ENCODE measurements at regions not wholly inside any gene's neighbourhood (a gene's known extent, or its start where the extent isn't known, plus 50 kb on each side); places are given as distances from the start of the nearest gene placed in this dataset.

GRCh38 chr1:5238351-5239130 is 584.1 kb downstream of the AJAP1 start:
- no peak for DNase-seq (ENCODE audit: low read depth)
- TF ChIP-seq, protein P1, sequence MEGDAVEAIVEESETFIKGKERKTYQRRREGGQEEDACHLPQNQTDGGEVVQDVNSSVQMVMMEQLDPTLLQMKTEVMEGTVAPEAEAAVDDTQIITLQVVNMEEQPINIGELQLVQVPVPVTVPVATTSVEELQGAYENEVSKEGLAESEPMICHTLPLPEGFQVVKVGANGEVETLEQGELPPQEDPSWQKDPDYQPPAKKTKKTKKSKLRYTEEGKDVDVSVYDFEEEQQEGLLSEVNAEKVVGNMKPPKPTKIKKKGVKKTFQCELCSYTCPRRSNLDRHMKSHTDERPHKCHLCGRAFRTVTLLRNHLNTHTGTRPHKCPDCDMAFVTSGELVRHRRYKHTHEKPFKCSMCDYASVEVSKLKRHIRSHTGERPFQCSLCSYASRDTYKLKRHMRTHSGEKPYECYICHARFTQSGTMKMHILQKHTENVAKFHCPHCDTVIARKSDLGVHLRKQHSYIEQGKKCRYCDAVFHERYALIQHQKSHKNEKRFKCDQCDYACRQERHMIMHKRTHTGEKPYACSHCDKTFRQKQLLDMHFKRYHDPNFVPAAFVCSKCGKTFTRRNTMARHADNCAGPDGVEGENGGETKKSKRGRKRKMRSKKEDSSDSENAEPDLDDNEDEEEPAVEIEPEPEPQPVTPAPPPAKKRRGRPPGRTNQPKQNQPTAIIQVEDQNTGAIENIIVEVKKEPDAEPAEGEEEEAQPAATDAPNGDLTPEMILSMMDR (IDR thresholded peaks at IDR 0.05; ENCODE audit: low read length, missing control alignments): no peak
- no peak overlapping the region for H3K4me3 ChIP-seq (replicated peaks; ENCODE audit: low read depth, low read length)

- DNase-seq (ENCODE audit: low read depth): no peak
- H3K4me3 ChIP-seq (replicated peaks; ENCODE audit: low read depth, low read length): no peak overlapping the region
- TF ChIP-seq, protein P1 (IDR thresholded peaks at IDR 0.05; ENCODE audit: low read length, missing control alignments): no peak
Observed at GRCh38 chr1:5235355-5235899, 581.0 kb downstream of the AJAP1 start.

DNA sequence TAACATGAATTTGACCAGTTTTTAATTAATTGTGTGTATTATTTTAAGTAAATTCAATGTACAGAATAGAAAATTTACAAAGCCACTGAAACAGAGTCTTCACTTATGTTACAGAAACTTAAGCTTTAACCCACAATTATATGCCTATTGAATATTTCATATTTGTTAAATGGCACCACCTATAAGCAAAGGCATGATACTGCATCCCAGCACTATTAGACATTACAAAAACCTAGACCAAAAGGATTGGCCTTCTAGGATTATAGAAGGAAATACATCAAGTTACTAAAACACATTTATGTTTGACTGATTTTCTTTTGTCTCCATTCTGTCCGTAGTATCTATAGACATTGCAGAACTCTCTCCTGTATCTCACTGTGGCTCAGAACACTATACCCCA is 578.1 kb downstream of the AJAP1 start:
- TF ChIP-seq, protein P1 (IDR thresholded peaks at IDR 0.05; ENCODE audit: low read length, missing control alignments): no peak
- H3K4me3 ChIP-seq (replicated peaks; ENCODE audit: low read depth, low read length): no peak overlapping the region
- no peak for DNase-seq (ENCODE audit: low read depth)

GRCh38 chr1:5231541-5232315 is 577.3 kb downstream of the AJAP1 start:
- DNase-seq (ENCODE audit: low read depth): no peak
- no peak overlapping the region for H3K4me3 ChIP-seq (replicated peaks; ENCODE audit: low read depth, low read length)
- TF ChIP-seq, protein P1 (IDR thresholded peaks at IDR 0.05; ENCODE audit: low read length, missing control alignments): no peak

DNA sequence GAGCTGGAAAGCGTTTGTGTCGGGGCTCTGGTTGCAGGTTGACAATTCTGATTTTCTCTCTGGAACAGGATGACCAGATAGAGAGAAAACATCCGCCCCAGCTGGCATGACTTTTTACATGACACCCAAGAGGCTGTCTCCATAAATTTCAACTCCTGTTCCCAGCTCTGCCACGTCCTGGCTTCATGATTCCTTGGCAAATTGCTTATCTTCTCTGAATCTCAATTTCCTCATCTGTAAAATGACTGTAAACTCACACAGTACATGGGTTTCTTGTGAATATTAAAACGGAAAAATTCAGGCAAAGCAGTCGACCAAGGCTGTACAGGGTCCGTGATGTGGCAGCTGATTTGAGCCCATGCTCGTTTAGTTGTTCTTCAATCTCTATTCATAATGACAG is 572.7 kb downstream of the AJAP1 start:
- no peak for DNase-seq (ENCODE audit: low read depth)

More for the DNA sequence above, 572.7 kb downstream of the AJAP1 start:
- TF ChIP-seq, protein P1 (IDR thresholded peaks at IDR 0.05; ENCODE audit: low read length, missing control alignments): no peak
- no peak overlapping the region for H3K4me3 ChIP-seq (replicated peaks; ENCODE audit: low read depth, low read length)

Measured in fibroblast of pulmonary artery (primary cell).